ENCODE measurements at regions not wholly inside any gene's neighbourhood (a gene's known extent, or its start where the extent isn't known, plus 50 kb on each side); places are given as distances from the start of the nearest gene placed in this dataset.

GRCh38 chr6:134724771-134725340, 225.0 kb downstream of the ALDH8A1 start:
- no peak for TF ChIP-seq POLR2A (IDR thresholded peaks at IDR 0.05)
- TF ChIP-seq, protein P1, sequence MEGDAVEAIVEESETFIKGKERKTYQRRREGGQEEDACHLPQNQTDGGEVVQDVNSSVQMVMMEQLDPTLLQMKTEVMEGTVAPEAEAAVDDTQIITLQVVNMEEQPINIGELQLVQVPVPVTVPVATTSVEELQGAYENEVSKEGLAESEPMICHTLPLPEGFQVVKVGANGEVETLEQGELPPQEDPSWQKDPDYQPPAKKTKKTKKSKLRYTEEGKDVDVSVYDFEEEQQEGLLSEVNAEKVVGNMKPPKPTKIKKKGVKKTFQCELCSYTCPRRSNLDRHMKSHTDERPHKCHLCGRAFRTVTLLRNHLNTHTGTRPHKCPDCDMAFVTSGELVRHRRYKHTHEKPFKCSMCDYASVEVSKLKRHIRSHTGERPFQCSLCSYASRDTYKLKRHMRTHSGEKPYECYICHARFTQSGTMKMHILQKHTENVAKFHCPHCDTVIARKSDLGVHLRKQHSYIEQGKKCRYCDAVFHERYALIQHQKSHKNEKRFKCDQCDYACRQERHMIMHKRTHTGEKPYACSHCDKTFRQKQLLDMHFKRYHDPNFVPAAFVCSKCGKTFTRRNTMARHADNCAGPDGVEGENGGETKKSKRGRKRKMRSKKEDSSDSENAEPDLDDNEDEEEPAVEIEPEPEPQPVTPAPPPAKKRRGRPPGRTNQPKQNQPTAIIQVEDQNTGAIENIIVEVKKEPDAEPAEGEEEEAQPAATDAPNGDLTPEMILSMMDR (IDR thresholded peaks at IDR 0.05): no peak

Measured in Peyer's patch (tissue), 4 donors.